HG02798 (cell line): ENCODE measurements at regions not wholly inside any gene's neighbourhood (a gene's known extent, or its start where the extent isn't known, plus 50 kb on each side); places are given as distances from the start of the nearest gene placed in this dataset.
"Not testable (repeated sequence)": the region's sequence is repeated elsewhere in the genome, so short reads cannot be mapped to it uniquely, and the experiment has no call there.

ENCODE experiments used
- ATAC-seq: cut with Tn5 transposase; IDR thresholded peaks from one replicate; pipeline ENCODE4 v1.9.1; 2021; ENCODE audit warnings: mild to moderate bottlenecking; ENCODE audit not compliant: unreplicated experiment, poor library complexity

DNA sequence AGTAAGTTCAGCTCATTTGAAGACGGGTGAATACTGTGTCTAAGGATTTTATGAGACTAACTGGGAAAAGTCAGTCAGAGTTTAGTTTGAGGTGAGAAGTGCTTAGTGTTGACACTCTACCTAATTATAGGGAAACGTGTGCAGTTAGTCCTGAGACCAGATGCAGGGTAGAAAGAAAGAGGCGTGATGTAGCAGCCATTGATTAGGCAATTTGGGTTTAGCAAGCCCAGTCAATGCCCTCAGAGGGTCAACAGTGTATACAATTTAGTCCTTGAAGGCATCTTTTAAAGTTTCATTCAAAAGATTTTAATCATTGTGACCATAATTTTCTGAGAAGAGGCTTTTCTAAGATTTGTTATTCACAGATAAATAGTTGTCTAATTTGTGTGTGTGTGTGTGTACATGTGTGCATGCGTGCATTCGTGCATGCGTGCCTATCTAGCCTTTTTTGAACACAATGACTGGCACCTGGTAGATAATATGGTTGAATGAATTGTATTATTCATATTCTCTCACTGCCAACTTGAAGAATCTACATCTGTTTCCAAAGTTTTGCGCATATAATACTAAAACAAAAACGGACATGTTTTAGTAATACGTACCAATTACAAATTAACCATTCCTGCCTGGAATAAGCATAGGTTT is 332.9 kb downstream of the SRGAP2C start:
- ATAC-seq: no peak

DNA sequence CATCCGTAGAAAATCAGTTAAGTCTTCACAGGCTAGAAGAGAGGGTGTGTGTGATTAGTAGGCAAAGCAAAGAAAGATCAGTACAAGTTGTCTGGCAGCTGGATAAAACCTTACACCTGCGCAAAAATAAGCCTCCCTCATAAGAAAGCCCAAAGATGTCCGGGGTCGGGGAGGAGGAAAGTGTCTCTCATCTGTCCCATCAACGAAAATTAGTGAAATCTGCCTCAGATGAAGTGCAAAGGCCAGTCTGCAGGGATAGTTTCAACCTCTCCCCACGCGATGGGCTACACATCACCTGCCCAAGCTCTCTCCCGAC is 333.9 kb downstream of the SRGAP2C start:
- ATAC-seq: no peak

DNA sequence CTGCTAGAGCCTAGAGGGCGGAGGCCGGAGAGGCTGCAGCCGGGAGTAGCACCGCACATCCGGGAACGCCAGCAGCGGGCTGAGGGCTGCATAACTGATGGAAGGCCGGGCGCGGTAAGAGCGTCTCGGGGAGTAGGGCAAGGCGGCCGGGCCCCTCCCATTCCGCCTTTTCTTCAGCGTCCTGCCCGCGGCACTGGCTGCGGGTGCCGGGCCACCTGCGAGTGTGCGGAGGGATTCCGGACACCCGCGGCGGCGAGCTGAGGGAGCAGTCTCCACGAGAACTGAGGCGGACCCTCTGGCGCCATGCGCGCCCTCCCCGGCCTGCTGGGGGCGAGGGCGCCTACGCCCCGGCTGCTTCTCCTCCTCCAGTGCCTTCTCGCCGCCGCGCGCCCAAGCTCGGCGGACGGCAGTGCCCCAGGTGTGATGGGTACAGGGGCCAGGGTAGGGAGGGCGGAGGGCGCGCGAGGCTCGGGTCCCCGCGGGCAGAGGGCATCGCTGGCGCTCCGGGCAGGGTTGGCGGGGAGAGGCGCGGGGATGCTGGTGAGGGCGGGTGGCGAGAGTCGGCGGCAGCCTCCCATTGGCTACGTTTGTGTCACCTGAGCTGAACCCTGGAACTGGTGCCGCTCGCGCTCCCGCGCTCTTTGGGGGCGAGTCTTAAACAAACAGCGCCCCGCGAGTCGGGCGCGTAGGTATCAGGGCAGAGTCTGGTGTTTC is 334.4 kb downstream of the SRGAP2C start:
- no peak for ATAC-seq

DNA sequence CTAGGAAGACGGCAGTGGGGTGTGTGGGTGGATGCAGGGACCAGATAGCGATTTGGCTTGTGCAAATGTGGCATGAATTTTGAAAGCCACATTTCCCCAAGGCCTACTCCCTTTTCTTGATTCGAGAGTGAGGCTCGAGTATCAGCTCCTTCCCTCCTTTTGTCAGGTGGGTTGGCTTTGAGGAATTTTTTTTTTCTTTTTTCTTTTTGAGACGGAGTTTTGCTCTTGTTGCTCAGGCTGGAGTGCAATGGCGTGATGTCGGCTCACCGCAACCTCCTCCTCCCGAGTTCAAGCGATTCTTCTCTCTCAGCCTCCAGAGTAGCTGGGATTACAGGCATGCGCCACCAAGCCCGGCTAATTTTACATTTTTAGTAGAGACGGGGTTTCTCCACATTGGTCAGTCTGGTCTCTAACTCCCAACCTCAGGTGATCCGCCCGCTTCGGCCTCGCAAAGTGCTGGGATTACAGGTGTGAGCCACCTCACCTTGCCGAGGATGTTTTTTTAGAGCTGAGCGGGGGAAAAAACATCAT is 335.0 kb downstream of the SRGAP2C start:
- ATAC-seq: not testable (repeated sequence)

DNA sequence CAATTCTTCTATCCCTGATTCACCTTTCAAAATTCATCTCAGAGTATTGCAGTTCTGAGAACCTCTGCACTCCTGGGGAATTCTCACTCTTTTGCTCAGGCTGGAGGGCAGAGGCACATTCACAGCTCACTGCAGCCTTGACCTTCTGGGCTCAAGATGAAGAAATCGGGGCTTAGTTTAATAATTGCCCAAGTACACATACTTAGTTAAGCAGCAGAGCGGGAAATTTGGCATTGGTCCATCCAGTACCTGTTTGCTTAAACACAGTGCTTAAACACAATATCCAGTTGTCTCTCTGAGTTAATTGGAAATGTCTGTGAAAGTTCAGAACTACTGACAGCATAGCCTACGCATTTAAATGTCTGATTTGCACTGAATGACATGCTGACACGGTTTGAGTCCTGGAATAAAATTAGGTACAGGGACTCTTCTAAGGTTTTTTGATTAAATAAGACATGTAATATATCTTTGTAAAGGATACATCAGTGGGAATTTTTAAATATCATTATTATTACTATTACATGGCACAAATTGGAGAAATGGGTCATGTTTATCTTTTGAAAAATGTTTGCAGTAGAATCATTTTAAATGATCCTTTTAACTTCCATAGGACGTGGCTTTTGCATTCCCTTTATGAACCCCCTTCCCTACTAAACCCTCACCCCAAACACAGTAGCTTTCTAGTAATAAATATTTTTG is 337.4 kb downstream of the SRGAP2C start:
- ATAC-seq: no peak

DNA sequence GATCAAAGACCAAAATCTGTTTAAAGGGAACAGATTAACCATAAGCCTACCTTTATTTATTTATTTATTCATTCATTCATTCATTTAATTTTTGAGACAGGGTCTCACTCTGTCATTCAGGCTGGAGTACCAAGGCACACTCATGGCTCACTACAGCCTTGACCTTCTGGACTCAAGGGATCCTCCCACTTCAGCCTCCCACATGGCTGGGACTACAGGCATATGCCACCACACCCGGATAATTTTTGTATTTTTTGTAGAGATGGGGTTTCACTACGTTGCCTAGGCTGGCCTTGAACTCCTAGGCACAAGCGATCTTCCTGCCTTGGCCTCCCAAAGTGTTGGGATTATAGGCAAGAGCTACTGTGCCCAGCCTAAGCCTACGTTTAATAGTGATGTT is 338.3 kb downstream of the SRGAP2C start:
- not testable (repeated sequence) for ATAC-seq

DNA sequence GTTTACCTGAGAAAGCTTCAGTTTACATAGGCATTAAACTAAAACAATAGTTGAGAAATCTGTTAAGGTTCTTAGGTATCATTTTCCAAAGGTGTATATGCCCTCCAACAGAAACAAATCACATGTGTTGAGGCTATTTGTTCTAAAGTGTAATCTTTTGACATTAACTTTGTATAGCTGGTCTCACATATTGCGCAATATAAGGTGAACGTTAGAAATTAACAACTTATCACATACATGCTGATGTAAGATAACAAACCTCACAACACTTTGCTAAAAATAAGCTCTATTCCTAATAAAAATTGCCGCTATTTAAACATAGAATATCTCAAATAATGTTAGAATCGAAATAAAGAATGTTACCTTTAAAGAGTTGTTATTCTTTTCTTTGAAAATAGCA is 340.6 kb downstream of the SRGAP2C start:
- ATAC-seq: no peak

DNA sequence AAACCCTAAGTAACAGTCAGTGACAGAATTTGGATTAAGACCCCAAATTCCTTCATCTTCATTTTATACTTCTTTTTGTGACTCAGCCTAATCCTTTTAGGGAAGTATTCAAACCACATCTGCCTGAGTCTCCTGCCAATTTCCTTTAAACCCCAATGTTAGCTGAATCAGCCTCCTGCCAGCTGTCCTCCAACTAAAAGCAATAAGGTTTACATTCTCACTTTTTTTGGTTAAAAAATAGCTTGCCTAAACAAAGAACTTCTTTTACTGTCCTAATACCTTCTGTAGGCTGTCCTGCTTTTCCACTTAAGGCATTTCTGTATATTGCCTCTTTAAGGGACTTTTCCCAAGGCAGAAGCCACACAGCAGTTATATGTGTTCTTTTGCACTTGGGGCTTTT is 344.2 kb downstream of the SRGAP2C start:
- ATAC-seq: not testable (repeated sequence)

DNA sequence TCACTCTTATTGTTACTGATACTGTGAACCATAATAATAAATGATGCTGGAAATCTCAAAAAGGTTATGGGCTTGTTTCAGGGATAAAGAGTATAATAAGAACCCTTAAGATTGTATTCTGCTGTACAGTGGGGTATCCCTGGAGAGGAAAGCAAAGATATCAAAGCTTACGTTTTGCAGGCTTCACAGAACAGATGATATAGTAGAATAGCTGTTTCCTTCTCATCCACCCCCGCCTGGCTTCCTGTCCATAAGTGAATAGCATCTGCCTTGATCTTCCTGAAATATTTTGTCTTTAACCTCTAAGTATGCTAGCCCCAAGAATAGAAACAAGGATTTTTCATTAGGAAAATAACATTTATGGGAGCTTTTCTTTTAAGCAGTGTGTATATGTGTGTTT is 345.3 kb downstream of the SRGAP2C start:
- not testable (repeated sequence) for ATAC-seq

DNA sequence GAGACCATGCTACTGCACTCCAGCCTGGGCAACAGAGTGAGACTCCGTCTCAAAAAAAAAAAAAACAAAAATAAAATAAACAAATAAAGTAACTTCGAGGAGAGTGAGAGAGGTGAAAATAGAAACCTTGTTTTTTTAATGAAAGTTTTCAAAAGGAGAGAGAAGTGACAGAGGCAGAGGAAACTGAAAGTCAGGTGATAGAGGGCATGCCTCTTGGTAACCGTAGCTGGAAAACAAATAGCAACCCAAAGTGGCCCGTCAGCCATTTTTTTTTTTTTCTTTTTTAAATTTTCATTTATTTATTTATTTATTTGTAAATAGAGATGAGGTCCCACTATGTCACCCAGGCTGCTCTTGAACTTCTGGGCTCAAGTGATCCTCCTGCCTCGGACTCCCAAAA is 347.0 kb downstream of the SRGAP2C start:
- ATAC-seq: not testable (repeated sequence)

DNA sequence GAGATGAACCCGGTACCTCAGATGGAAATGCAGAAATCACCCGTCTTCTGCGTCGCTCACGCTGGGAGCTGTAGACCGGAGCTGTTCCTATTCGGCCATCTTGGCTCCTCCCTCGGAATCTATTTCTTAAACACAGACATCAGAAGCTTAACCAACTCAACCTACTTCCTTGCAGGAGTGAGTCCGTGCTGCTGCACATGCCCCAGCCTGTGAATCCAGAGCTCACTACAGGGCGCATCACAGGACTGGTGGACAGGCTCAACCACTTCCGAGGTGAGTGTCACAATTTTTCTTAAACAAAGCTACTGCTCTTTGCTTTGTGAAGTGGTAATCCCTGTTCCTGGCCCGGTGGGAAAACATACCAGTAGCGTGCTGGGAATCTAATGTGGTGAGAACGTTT is 353.4 kb downstream of the SRGAP2C start:
- ATAC-seq: not testable (repeated sequence)

DNA sequence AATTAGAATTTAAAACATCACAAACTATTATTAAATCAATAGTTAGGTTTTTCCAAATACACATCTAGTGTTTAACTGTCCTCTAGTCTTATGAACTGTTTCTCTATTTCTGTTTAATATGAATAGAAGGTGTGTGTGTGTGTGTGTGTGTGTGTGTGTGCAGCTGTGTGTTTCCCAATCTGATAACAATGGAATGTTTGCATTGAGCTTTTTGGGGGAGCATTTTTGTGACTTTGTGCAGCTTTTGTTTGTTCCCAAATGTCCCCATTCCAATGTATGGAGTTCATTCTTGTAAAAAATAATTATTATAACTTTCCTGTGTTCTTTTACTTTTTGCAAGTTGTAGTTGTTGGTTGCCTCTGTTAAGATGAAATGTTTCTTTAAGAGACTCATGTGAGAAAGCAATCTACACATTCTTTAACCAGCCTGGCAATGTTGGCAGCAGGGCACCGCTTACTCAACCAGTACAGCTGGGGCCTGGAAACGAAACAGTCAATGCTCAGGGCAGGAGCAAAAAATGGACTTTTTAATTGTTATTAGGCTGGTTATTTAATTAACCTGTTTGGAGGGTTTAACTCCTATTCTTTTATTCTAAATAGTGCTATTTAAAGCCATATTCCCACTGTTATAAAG is 354.3 kb downstream of the SRGAP2C start:
- no peak for ATAC-seq

DNA sequence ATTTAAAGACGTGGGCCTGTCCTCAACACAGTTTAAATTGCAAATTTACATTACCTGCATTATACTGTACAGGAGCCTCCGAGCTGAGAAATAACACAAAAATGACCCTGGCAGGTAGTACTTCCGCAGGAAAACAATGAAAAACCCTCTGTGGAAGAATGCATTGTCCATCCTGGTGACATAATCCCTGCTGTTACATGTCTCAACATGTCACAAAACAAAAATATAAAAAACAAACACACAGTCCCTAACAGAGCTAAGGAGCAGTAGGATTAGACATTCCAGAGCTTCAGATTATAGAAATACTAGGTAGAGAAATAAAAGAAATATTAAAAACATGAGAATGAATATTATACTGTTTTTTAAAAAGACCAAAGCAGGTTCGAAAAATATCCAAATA is 359.2 kb downstream of the SRGAP2C start:
- not testable (repeated sequence) for ATAC-seq

DNA sequence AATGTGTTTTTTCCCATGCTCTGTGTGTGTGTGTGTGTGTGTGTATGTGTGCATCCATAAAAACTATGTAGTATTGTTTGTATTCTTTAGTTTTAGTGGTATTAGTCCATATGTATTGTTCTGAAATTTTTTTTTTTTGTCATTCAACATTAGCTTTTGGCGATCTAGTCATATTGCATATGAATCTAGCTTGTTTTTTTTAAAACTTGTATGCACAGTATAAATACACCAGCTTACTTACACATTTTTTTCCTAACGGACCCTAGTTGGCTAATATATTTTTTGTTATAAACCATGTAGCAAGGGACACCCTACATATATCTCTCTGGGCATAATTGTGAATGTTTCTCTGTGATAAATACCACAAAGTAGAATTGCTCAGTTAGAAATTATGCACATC is 359.7 kb downstream of the SRGAP2C start:
- ATAC-seq: no peak

DNA sequence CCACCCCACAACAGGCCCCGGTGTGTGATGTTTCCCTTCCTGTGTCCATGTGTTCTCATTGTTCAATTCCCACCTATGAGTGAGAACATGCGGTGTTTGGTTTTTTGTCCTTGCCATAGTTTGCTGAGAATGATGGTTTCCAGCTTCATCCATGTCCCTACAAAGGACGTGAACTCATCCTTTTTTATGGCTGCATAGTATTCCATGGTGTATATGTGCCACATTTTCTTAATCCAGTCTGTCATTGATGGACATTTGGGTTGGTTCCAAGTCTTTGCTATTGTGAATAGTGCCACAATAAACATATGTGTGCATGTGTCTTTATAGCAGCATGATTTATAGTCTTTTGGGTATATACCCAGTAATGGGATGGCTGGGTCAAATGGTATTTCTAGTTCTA is 361.1 kb downstream of the SRGAP2C start:
- ATAC-seq: not testable (repeated sequence)

DNA sequence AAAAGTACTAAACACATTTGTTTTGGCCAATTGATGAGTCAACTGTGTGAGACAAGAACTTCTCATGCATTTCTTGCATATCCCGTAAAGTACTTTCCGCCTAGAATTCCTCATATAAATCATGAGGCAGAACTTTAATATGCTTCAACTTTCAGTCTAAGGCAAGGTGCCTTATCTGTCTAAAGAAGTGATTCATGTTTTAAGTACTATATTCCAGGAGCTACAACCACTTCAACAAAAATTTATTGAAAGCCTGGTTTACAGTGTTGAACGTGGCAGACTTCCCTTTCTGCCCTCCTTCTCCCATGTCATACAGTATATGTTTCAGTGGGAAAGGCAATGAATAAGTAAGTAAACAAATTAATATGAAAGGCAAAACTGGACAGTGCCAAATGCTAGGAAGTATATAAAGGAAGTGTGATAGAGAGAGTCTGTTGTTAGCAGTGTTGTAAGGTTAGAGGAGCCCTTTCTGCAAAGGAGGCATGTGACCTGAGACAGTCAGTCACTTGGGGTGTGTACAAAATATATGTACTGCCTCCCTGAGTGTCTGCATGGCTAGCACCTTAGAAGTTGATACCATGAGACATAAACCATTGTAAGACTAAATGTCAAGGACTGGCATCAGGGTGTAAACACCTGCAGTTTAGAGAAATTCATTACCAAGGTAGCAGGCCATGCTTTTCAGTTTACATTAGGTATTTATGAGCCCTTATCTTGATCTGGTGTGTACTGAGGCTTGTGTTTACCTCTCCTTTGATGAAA is 362.2 kb downstream of the SRGAP2C start:
- ATAC-seq: no peak

DNA sequence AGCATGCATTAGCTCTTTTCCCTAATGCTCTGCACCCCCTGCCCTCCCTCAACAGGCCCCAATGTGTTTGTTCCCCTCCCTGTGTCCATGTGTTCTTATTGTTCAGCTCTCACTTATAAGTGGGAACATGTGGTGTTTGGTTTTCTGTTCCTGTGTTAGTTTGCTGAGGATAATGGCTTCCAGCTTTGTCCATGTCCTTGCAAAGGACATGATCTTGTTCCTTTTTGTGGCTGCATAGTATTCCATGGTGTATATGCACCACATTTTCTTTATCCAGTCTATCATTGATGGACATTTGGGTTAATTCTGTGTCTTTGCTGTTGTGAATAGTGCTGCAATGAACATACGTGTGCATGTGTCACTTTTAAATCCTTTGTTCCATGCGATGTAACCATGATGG is 363.0 kb downstream of the SRGAP2C start:
- not testable (repeated sequence) for ATAC-seq

DNA sequence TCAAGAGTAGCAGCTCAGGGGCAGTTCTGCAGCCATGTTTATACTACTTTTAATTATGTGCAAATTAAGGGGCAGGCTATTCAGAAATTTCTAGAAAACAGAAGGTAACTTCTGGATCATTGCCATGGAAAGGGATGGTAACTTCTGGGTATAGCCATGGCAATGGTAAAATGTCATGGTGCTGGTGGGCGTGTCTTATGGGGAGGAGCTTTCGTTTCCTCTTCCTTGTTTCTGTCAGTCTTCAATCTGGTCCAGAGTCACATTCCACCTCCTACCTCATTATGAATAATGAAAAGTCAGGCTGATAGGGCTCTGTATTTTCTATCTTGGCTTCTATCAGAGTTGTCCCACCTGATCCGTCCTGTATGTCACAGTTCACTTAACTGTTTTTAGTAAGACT is 366.0 kb downstream of the SRGAP2C start:
- ATAC-seq: not testable (repeated sequence)

DNA sequence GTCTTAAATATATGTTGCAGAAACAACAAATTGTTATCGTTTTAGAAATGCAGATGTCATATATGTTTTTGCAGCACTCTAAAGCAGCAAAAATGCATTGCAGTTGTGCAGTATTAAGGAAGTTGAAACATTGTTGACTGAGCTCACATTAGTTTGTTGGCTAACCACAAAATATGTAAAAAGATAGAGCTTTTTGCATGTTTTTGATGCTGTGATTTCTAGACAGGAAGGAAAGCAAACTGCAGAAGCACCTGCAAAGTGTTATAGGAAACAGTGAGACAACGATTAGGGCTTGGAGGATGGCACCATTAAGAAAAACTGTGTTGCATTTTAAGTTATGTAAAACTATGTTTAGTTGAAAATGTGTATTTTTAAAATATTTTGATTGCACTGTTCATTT is 366.7 kb downstream of the SRGAP2C start:
- not testable (repeated sequence) for ATAC-seq

DNA sequence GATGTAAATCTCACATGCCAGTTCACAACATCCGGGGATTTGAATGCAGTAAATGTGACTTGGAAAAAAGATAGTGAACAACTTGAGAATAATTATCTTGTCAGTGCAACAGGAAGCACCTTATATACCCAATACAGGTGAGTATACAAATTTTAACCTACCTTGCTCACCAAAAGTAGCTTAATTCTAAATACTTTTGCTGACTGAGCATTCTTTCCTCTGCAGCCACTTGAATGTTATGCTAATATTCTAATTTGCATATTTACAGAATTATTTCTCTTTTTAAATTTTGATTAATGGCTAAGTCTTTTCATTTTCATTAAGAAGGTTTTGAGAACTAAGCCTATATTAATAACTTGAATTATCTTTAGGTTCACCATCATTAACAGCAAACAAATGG is 371.8 kb downstream of the SRGAP2C start:
- not testable (repeated sequence) for ATAC-seq
